ENCODE measurements at regions not wholly inside any gene's neighbourhood (a gene's known extent, or its start where the extent isn't known, plus 50 kb on each side); places are given as distances from the start of the nearest gene placed in this dataset.

GRCh38 chr6:155949256-155949655 is 493.6 kb upstream of the NOX3 start:
- no peak overlapping the region for H3K4me3 Mint-ChIP-seq (ENCODE audit: unreplicated experiment)
- no peaks in the 10 kb centered on the region for H3K9me3 Mint-ChIP-seq (ENCODE audit: unreplicated experiment)
- H3K27ac Mint-ChIP-seq (ENCODE audit: unreplicated experiment): no peak overlapping the region
- H3K36me3 Mint-ChIP-seq (ENCODE audit: low read depth, unreplicated experiment): no peaks in the 10 kb centered on the region
- no peaks in the 10 kb centered on the region for H3K4me1 Mint-ChIP-seq (ENCODE audit: unreplicated experiment)
- no peaks in the 10 kb centered on the region for H3K27me3 Mint-ChIP-seq (ENCODE audit: unreplicated experiment)
- no peak for TF ChIP-seq CTCF (IDR thresholded peaks at IDR 0.05; ENCODE audit: unreplicated experiment)
- no peak for DNase-seq (ENCODE audit: low spot score)

GRCh38 chr6:155946860-155947259 is 491.2 kb upstream of the NOX3 start:
- Mint-ChIP-seq H3K9me3 (ENCODE audit: unreplicated experiment) (no peaks in the 10 kb centered on the region), H3K27me3 (ENCODE audit: unreplicated experiment) (no peaks in the 10 kb centered on the region), H3K27ac (ENCODE audit: unreplicated experiment) (no peak overlapping the region), H3K4me3 (ENCODE audit: unreplicated experiment) (no peak overlapping the region), H3K36me3 (ENCODE audit: low read depth, unreplicated experiment) (no peaks in the 10 kb centered on the region), H3K4me1 (ENCODE audit: unreplicated experiment) (no peaks in the 10 kb centered on the region)
- TF ChIP-seq CTCF (IDR thresholded peaks at IDR 0.05; ENCODE audit: unreplicated experiment): no peak
- no peak for DNase-seq (ENCODE audit: low spot score)

GRCh38 chr6:155943635-155944034 is 488.0 kb upstream of the NOX3 start:
- TF ChIP-seq CTCF (IDR thresholded peaks at IDR 0.05; ENCODE audit: unreplicated experiment): no peak
- no peak overlapping the region for H3K4me3 Mint-ChIP-seq (ENCODE audit: unreplicated experiment)
- H3K27ac Mint-ChIP-seq (ENCODE audit: unreplicated experiment): no peak overlapping the region
- no peaks in the 10 kb centered on the region for H3K9me3 Mint-ChIP-seq (ENCODE audit: unreplicated experiment)
- no peaks in the 10 kb centered on the region for H3K27me3 Mint-ChIP-seq (ENCODE audit: unreplicated experiment)
- no peak for DNase-seq (ENCODE audit: low spot score)
- H3K36me3 Mint-ChIP-seq (ENCODE audit: low read depth, unreplicated experiment): no peaks in the 10 kb centered on the region
- peaks cover 5% of the 10 kb centered on the region for H3K4me1 Mint-ChIP-seq (ENCODE audit: unreplicated experiment)

- Mint-ChIP-seq H3K27me3 (ENCODE audit: unreplicated experiment) (no peaks in the 10 kb centered on the region), H3K4me1 (ENCODE audit: unreplicated experiment) (peaks cover 11% of the 10 kb centered on the region)
These were observed 483.6 kb upstream of the NOX3 start for GRCh38 chr6:155939253-155939652.

GRCh38 chr6:155936551-155936950 is 480.9 kb upstream of the NOX3 start:
- H3K4me3 Mint-ChIP-seq (ENCODE audit: unreplicated experiment): no peak overlapping the region
- TF ChIP-seq CTCF (IDR thresholded peaks at IDR 0.05; ENCODE audit: unreplicated experiment): no peak
- H3K9me3 Mint-ChIP-seq (ENCODE audit: unreplicated experiment): no peaks in the 10 kb centered on the region
- no peak for DNase-seq (ENCODE audit: low spot score)
- H3K27me3 Mint-ChIP-seq (ENCODE audit: unreplicated experiment): no peaks in the 10 kb centered on the region
- no peak overlapping the region for H3K27ac Mint-ChIP-seq (ENCODE audit: unreplicated experiment)
- H3K4me1 Mint-ChIP-seq (ENCODE audit: unreplicated experiment): peaks cover 11% of the 10 kb centered on the region
- no peaks in the 10 kb centered on the region for H3K36me3 Mint-ChIP-seq (ENCODE audit: low read depth, unreplicated experiment)

More at GRCh38 chr6:155939253-155939652, 483.6 kb upstream of the NOX3 start:
- no peak overlapping the region for H3K4me3 Mint-ChIP-seq (ENCODE audit: unreplicated experiment)
- no peak overlapping the region for H3K27ac Mint-ChIP-seq (ENCODE audit: unreplicated experiment)
- no peak for DNase-seq (ENCODE audit: low spot score)
- no peaks in the 10 kb centered on the region for H3K9me3 Mint-ChIP-seq (ENCODE audit: unreplicated experiment)
- TF ChIP-seq CTCF (IDR thresholded peaks at IDR 0.05; ENCODE audit: unreplicated experiment): no peak
- no peaks in the 10 kb centered on the region for H3K36me3 Mint-ChIP-seq (ENCODE audit: low read depth, unreplicated experiment)

Data from endothelial cell (in vitro differentiated cells).